HG03571 (cell line): ENCODE measurements at regions not wholly inside any gene's neighbourhood (a gene's known extent, or its start where the extent isn't known, plus 50 kb on each side); places are given as distances from the start of the nearest gene placed in this dataset.

Experiments used
- ATAC-seq: cut with Tn5 transposase; IDR thresholded peaks from one replicate; pipeline ENCODE4 v1.9.1; 2021; ENCODE audit not compliant: unreplicated experiment

DNA sequence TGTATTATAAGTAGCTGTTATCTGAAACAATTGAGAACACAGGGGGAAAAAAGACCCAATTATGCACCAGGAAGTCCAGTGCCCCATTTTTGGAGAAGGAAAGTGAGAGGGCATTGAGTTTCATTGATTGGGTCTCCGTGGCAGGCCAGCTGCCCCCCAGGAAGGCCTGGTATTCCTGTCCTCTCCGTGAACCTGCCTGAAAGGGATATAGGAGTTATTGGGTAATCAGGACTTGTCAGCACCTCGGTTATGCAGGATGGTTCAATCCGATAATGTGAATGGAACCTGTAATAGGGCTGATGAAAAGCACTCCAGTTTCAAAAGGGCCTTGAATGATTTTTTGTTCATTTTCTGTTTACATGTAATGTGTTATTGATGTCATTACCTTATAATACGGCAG, 122.0 kb upstream of the RARB start:
- no peak for ATAC-seq

DNA sequence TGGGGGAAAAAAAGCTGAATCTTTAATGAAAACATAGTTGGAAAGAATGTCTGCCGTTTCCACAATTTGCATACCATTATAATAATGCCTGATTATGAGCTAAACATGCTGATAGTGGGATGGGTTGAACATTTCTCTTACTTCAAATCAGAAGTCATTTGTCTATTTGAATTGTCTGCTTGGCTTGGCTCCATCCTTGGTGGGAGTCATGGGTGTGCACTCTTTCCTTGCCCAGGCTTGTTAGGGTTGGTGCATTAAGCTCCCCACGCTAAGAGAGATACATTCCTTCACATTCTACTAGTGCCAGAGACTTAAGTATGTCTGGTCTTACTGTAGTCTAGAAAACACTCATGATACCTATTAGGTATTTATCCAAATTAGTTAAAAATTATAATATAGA, 121.4 kb upstream of the RARB start:
- ATAC-seq, result no peak

DNA sequence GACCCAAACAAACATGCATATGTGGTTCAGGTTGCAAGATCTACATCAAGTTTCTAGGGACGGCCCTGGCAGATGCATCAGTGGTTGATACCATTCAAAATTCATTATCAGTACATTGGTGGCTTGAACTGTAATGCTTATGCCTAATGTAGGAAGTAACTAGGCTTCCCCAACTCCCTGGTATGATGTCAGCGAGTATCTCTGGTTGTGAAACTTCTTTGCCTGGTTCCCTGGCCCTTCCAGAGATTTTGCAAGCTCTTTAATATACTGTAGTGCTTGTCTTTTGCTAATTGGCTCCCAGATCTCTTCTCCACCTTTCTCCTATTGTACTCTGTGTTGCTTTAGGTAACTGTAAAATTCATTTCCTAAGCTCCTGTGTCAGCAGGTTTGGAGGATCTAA, 114.8 kb upstream of the RARB start:
- ATAC-seq, result no peak

GRCh38 chr3:25324954-25325655, 103.0 kb upstream of the RARB start:
- no peak for ATAC-seq

- no peak for ATAC-seq
Measured at GRCh38 chr3:25335356-25335755, 92.7 kb upstream of the RARB start.

DNA sequence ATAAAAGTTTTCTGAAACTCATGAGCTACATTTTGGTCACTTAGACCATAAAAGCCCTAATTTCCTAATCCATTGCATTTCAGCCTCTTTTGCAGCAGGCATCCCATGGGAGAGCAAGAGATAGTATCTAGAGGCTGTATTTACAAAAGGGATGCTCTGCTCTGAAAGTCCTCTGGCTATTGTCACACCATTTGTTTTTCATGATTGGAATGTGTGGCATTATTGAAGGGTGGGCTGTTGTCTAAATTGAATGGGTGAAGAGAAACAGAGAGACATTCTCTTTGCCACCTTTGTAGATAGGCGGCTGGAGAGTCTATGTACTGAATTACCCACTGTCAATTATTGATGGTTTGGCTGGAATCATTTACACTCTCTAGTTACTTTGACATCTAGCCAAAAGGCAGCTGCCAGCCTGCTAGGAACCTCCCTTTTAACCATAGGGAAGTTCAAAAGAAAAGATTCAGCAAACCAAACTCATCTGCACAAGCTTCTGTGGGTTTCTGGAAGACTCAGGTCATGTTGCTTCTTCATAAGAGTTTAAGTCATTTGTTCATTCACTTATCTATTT, 89.8 kb upstream of the RARB start:
- no peak for ATAC-seq

DNA sequence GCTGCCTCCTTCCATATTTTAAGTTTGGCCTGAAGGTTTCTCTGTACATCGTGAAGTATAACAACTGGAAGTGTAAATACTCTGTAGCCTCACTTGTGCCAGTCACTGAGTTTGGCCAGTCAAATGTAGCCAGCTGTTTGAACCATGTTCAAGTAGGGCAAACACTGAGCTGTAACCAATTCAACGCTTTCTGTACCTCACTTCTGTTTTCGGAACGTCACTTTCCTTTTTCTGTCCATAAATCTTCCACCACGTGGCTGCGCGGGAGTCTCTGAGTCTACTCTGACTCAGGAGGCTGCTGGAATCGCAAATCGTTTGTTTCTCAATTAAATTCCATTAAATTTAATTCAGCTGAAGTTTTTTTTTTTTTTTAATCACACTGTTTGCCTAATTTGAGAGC, 88.8 kb upstream of the RARB start:
- ATAC-seq, result no peak

DNA sequence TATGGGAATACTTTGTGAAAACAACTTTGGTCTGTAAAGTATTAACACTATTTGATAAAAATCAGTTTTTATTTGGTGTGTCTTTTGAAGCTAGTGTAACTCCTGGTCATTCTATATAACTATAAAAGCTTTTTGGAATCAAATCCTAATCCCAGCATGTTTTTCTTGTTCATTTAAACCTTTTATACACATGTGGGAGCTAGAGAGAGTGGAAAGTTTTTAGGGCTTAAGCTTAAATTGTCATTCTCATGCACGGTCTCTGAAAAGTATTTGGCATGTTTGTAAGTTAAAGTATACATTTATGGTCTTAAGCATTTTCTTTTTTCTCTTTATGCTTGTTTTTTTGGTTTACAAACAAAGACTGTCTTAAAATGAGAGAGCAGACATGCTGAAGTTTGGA, 83.4 kb upstream of the RARB start:
- ATAC-seq, result no peak

- no peak for ATAC-seq
Measured at GRCh38 chr3:25349095-25349494, 79.0 kb upstream of the RARB start.

DNA sequence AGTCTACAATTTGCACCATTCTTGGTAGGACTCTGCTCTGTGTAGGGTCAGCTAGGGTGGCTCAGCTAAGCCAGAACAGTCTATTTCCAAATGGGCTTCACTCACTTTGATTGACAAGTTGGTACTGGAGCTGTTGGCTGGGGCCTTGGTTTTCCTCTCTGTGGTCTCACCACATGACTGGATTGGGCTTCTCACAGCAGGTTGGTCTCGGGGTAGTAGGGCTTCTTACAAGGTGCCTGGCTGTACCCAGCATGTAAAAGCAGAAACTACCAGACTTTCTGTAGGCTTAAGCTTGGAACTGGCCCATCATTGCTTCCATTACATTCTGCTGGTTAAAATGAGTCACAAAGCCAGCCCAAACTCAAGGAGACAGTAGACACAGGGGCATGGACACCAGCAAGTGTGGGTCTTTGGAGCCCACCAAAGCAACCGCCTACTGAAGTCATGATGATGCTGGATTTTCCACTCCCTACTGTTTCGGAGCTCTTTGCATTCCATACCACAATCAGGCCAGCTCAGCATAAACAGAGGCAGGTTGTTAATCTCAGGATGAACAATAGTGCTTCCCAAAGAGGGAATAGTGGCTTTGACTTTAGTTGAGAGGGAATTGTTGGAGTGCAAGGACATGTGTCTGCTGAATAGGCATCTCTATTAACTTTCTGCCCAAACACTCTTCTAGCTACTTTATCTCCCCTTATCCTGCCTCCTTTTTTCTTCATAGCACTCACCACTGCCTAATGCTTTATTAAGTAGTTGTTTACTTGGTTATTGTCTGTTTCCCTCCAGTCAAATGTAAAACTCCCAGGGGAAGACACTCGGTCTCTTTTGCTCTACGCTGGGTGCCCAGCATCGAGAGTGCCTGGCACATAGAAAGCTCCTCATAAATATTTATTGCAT, 78.0 kb upstream of the RARB start:
- ATAC-seq, result no peak

DNA sequence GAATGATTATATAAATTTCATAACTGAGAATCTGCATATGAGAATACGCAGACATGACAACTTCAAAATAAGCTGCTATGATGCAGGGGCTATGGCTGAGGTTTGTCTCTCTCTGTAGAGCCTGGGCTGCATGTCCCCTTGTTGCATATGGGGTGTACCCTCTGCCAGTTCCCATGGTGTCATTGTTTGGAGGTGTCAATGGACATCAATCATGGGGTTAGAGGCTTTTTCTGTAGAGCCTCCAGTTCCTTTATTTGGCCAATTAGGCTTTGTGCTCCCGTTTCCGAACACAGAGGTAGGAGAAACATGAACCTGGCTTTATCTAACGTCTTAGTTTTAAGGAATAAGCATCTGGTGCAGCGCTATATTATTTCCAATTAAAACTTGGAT, 77.3 kb upstream of the RARB start:
- ATAC-seq, result no peak

GRCh38 chr3:25354071-25354470, 74.0 kb upstream of the RARB start:
- ATAC-seq, result no peak

DNA sequence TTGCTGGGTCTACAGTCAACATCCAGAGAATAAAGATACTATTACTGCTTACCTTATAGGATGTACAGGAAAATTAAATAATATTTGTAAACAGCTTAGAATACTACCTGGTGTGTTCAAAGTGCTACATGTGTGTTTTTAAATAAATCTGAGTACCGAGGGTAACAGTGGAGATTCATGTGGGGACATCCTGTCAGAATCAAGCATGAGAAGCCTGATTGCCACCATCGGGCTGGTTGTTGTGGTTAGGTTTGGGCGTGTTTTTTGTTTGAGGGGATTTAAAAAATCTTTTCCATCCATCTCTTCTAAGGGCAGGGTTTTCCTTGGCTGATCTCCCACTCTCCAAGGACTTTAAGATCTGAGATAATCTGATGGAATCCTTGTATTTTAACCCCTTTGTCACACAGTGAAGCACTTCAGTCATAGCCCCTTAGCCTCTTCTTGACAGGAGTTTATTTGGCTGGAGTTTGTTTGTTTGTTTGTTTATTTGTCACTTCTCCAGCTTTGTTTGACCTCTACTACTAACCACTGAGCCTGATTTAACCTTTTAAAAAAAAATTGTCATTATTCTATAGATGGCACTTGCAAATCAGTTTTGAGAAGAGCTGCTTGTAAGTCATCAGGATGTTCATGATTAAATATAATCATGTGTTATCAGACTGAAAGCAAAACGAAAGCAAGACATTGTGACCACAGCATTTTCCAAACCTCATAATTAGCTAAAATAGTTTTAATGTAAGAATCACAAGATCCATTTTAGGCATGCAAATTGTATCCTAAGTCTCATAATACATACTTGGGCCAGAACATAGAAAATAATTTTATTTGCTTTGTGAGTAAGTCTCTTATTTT, 72.8 kb upstream of the RARB start:
- ATAC-seq, result no peak

DNA sequence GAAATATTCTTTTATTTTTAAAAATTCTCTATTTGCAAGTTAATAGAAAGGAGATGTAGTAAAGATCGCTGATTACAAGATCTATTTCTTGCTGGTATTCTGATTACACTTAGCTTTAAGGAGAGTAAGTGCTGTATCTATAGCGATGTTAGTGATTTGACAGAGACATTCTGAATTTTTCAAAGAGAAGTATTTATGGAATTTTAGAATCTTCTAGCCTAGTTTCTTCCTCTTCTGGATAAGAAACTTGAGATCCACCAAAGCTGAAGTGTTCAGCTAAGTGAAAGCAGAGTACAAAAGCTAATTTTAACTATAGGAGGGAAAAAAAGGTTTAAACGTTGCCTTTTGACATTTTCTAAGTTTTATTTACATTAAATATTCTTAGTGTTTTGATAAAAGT, 72.1 kb upstream of the RARB start:
- no peak for ATAC-seq

DNA sequence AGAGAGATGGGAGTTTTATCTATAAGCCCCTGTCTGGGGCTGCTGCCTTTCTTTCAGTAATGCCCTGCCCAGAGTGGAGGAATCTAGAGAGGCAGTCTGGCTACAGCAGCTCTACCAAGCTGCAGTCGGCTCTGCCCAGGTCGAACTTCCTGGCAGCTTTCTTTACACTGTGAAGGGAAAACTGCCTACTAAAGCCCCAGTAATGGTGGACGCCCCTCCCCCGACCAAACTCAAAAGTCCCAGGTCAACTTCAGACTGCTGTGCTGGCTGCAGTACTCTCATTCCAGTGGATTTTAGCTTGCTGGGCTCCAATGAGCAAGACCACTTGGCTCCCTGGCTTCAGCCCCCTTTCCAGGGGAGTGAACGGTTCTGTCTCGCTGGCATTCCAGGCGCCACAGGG, 65.9 kb upstream of the RARB start:
- ATAC-seq, result no peak

- no peak for ATAC-seq
Measured at GRCh38 chr3:25365636-25366035, 62.4 kb upstream of the RARB start.

DNA sequence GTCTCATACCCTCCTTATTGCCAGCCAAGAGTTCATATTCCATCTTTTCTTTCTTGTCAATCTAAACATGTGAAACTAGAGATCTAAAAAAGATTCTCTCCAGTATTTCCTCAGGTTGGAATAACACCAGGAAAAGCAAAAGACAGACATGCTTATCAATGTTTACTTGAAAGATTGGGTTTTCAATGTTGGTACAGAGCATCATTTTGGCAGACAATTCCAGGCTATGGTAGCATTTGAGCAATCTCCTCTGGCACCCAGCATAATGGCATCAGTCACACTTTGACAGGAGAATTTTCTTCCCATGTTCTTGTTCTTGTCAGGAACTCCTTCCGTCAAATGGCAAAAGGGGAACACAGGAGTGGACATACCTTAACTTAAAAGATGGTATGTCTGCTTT, 61.0 kb upstream of the RARB start:
- no peak for ATAC-seq

- ATAC-seq, result no peak
Measured at GRCh38 chr3:25372167-25372566, 55.9 kb upstream of the RARB start.

GRCh38 chr3:25376340-25376739, 51.7 kb upstream of the RARB start:
- no peak for ATAC-seq

DNA sequence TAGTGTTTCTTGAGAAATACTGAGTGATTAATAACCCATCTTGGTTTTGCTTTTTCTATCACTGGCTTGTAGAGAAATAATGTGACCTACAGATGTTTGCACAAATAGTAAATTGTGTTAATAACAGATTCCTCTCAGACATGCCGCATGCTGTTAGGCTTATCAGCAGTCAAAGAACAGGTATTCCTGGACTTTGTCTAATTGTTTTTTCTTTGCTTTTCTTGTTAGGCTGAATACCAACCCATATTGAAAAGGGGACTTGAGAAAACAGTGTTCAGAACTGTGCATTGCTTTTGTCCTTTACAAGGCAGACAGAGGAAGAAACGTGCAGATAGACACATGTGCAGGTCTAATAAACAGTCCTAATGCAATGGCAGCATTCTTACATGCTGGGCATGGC, 51.0 kb upstream of the RARB start:
- ATAC-seq, result no peak
